ENCODE measurements at regions not wholly inside any gene's neighbourhood (a gene's known extent, or its start where the extent isn't known, plus 50 kb on each side); places are given as distances from the start of the nearest gene placed in this dataset.

GRCh38 chr13:111486801-111487200 lies 166.4 kb downstream of the TEX29 start:
- no peak for TF ChIP-seq CTCF (conservative IDR thresholded peaks at IDR 0.05; ENCODE audit: low read depth, low read length)
- TF ChIP-seq EZH2 (IDR thresholded peaks at IDR 0.05; ENCODE audit: borderline replicate concordance, low read depth, low read length, poor library complexity, severe bottlenecking), result no peak
